Brain microvascular endothelial cell (primary cell): ENCODE measurements at regions not wholly inside any gene's neighbourhood (a gene's known extent, or its start where the extent isn't known, plus 50 kb on each side); places are given as distances from the start of the nearest gene placed in this dataset.
A peak's percentile ranks its signal among the peaks of the same experiment; 100 is the strongest.

Experiments
- DNase-seq: peaks from one replicate; pipeline ENCODE4 v3.0.0-alpha.2; 2020
- H3K27ac ChIP-seq: fragments of 250-450 bp; sonication (Bioruptor Pico); 2 replicates; pipeline ENCODE4 v1.5.1; 2020; ENCODE audit warnings: mild to moderate bottlenecking, moderate library complexity
- H3K27me3 ChIP-seq: fragments of 250-450 bp; sonication (Bioruptor Pico); replicated peaks from 2 replicates; pipeline ENCODE4 v1.5.1; 2020; ENCODE audit warnings: mild to moderate bottlenecking
- H3K36me3 ChIP-seq: fragments of 250-450 bp; sonication (Bioruptor Pico); replicated peaks from 2 replicates; pipeline ENCODE4 v1.5.1; 2020; ENCODE audit warnings: mild to moderate bottlenecking
- H3K4me3 ChIP-seq: 2 replicates; pipeline ENCODE4 v1.5.1; 2011; ENCODE audit warnings: low read depth, mild to moderate bottlenecking, control low read depth, low read length, moderate library complexity
- in situ Hi-C: cut with HindIII; loops from 2 replicates; pipeline ENCODE4 v1.10.0; 2017; ENCODE audit warnings: low sequenced_read_pairs, low pct_ligation_motif_present
- TF ChIP-seq, protein P1 (sequence below): IDR thresholded peaks from 2 replicates; pipeline ENCODE4 v1.5.1; 2011; ENCODE audit warnings: low read depth, mild to moderate bottlenecking, moderate library complexity, low read length, control low read depth, inconsistent platforms; ENCODE audit errors: missing control alignments

DNA sequence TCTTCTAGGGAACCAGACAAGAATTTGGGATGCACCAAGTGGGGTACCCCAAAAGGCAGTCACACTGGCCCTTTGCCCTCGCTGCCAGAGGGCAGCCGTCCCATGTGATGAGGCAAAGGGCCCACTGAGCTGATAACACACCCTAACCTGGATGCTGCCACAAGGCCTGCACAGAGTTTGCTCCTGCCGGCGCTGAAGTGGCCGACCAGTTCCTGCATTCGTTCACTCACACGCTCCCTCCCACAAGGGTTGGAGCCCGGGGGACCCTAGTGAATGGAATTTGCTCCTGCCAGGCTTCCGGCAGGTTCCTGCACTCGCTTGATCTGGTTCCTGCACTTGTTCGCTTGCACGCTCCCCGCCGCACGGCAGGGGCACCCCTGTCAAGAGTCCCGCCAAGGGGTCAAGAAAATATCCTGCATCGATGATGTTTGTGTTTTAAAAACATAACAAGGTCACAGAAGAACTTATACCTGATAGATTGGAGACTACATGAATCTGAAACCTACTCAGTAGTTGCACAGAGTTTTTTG is 296.4 kb upstream of the VCX start:
- in situ Hi-C loops, result no loop called here
- DNase-seq, result no peak
- Histone ChIP-seq H3K27me3 (no peaks in the 10 kb centered on the region), H3K4me3 (no peak overlapping the region), H3K27ac (no peak overlapping the region), H3K36me3 (no peaks in the 10 kb centered on the region)
- TF ChIP-seq, protein P1, sequence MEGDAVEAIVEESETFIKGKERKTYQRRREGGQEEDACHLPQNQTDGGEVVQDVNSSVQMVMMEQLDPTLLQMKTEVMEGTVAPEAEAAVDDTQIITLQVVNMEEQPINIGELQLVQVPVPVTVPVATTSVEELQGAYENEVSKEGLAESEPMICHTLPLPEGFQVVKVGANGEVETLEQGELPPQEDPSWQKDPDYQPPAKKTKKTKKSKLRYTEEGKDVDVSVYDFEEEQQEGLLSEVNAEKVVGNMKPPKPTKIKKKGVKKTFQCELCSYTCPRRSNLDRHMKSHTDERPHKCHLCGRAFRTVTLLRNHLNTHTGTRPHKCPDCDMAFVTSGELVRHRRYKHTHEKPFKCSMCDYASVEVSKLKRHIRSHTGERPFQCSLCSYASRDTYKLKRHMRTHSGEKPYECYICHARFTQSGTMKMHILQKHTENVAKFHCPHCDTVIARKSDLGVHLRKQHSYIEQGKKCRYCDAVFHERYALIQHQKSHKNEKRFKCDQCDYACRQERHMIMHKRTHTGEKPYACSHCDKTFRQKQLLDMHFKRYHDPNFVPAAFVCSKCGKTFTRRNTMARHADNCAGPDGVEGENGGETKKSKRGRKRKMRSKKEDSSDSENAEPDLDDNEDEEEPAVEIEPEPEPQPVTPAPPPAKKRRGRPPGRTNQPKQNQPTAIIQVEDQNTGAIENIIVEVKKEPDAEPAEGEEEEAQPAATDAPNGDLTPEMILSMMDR, result no peak

DNA sequence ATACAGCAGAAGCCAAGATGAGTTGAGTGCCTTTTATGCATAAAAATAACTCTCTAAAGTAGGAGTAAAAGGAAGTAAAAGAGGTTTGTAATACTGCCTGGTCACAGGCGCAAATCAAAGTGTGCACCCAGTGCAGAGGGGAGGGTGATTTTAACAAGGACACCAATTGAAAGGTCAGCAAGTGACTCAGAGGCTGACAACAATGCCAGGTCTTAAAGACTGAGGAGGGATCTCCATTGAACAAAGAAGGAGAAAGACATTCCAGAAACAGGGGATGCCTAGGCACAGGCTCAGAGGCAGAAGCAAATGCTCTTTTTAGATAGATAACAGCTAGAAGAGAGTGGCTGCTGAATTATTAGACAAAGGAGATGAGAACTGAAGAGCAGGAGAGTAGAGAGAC is 297.4 kb upstream of the VCX start:
- TF ChIP-seq, protein P1, result no peak
- Histone ChIP-seq H3K4me3 (no peak overlapping the region), H3K27ac (no peak overlapping the region), H3K27me3 (no peaks in the 10 kb centered on the region), H3K36me3 (no peaks in the 10 kb centered on the region)
- in situ Hi-C loops, result no loop called here
- DNase-seq, result no peak

DNA sequence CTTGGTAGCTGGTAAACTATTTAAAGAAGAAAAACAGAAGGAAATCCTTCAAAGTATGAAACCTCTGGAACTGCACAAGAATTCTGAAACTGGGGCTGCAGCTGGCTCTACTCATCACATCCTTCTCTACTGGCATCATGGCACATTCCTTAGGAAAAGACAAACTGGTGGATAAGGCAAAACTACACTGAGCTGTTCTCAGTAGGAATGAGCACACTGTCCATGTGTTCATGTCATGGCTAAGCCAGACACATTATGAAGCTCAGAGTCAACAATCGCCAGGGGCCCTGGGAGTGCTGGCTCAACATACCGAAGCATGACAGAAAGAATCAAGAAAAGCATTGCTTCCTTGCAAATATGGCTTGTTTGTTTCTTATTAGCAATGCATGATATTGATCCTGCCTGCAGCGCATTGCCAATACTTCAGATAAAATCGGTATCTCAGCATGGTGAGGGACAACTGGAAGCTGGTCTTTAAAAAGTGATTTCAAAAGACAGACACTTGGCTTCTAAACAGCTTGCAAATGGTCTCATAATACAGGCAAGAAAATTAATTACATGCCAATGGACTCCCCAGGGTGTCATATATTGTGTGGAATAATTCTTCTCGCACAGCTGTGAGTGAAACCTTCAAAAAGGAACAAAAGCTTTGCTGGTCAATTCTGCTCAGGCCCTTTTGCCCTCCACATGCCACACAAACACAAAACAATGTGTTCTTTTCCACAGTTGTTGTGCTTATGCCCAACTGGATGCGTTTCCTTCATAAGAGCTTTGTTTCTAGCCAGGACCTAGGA is 300.2 kb upstream of the VCX start:
- Histone ChIP-seq H3K4me3 (no peak overlapping the region), H3K36me3 (no peaks in the 10 kb centered on the region), H3K27ac (no peak overlapping the region), H3K27me3 (no peaks in the 10 kb centered on the region)
- TF ChIP-seq, protein P1, result no peak
- DNase-seq, result no peak
- in situ Hi-C loops, result no loop called here

DNA sequence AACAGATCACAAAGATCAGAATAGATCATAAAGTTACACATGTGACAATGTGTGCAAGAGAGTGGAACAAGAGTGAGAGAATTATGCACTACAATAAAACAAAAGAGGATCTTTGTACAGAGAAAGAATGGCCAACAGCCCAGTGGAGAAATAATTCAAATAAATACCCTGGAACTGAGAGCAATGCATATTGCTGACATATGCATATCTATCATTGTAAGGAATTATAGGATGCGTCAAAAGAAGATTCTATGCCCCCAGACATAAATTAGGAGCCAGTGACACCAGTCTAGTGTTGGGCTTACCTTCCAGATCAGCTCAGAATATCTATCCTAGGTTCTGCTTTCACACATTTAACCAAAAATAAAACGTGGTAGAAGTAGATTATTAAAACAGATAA is 320.1 kb upstream of the VCX start:
- in situ Hi-C loops, result no loop called here
- no peaks in the 10 kb centered on the region for H3K36me3 ChIP-seq
- H3K27ac ChIP-seq, result no peak overlapping the region
- TF ChIP-seq, protein P1, result no peak
- no peak overlapping the region for H3K4me3 ChIP-seq
- no peak for DNase-seq
- no peaks in the 10 kb centered on the region for H3K27me3 ChIP-seq

DNA sequence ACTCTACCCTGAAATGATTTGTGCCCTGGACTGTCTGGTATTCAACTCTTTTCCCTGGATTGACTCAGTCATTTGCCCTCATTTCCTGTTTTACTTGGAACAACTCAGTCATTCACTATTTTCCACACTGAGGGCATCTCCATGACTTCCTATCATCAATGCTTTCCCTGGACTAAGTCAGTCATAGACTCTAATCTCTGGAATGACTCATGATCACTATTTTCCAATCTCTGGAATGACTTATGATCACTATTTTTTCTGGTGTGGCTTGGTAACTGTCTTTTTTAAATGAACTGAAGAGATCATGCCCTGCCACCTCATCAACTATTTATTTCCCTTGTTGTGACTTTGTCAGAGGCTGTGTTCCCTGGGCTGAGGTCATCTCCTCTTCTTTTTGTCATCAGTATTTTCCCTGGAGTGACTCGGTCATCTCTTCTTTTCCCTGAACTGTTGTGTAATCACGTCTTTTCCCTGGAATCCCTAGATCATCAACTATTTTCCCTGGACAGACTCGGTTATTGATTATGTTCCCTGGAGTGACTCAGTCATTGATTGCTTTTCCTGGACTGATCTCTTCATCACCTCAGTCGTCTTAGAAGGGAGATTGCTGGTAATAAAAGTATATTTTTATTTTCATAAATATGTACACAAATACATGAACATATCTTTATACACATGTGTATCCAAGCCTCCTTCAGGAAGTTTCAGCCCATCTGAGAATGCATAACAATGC is 327.1 kb upstream of the VCX start:
- H3K27me3 ChIP-seq, result no peaks in the 10 kb centered on the region
- H3K4me3 ChIP-seq, result no peak overlapping the region
- in situ Hi-C loops, result no loop called here
- no peaks in the 10 kb centered on the region for H3K36me3 ChIP-seq
- TF ChIP-seq, protein P1, result no peak
- peak overlapping the region; percentile 41 for H3K27ac ChIP-seq
- peak; percentile 42 for DNase-seq
